ENCODE measurements at regions not wholly inside any gene's neighbourhood (a gene's known extent, or its start where the extent isn't known, plus 50 kb on each side); places are given as distances from the start of the nearest gene placed in this dataset.

DNA sequence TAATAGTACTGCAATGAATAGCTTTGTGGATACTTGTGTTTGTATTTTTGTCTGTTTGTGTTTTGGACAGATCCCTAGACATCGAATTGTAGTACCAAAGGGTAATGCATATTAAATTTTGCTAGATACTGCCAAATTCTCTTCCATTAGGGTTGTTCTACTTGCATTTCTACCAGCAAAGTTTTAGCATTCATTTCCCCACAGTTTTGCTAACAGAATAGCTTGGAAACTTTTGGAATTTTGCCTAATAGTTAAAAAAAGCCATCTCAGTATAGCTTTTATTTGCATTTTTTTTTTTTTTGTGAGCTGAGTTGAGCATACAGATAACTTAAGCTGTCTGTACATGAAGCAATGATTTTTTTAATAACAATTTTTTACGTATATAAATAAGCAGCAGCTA, 1084.9 kb downstream of the ADGRL3 start:
- TF ChIP-seq POLR2A (IDR thresholded peaks at IDR 0.05; ENCODE audit: low read length) (no peak), GATA1 (IDR thresholded peaks at IDR 0.05; ENCODE audit: low read depth, low read length) (no peak)

Data from erythroblast (primary cell).